Medulla oblongata (tissue), 1 donor: ENCODE measurements at regions not wholly inside any gene's neighbourhood (a gene's known extent, or its start where the extent isn't known, plus 50 kb on each side); places are given as distances from the start of the nearest gene placed in this dataset.

Experiments
- DNase-seq: peaks from one replicate; pipeline ENCODE4 v3.0.0-alpha.2; 2015; ENCODE audit errors: extremely low spot score

GRCh38 chr2:184199274-184199673, 399.1 kb upstream of the ZNF804A start:
- DNase-seq: no peak

GRCh38 chr2:184201246-184201645, 397.1 kb upstream of the ZNF804A start:
- no peak for DNase-seq

GRCh38 chr2:184203661-184204060, 394.7 kb upstream of the ZNF804A start:
- no peak for DNase-seq

DNA sequence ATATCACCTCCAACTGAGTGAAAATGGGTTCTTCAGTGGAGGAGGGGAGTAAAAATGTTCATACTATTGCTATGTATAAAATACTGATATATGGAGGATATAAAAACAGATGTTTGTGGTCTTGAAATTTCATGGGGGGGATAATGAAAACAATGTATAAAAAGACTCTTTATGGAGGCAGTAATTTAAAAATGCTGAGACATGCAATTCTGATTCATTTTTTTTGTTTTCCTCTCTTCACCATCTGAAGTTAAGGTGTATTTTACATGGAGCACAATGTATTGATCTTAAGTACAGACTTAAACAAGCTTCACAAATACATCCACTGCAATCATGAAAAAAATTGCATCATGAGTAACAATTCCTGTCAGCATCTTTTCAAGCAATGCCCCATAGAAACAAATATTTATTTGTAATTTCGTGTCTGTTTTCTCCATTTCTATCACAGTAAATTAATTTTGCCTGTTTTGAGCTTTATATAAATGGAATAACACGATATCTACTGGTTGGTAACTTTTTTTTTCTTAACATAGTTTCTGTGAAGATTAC, 393.2 kb upstream of the ZNF804A start:
- DNase-seq: no peak

DNA sequence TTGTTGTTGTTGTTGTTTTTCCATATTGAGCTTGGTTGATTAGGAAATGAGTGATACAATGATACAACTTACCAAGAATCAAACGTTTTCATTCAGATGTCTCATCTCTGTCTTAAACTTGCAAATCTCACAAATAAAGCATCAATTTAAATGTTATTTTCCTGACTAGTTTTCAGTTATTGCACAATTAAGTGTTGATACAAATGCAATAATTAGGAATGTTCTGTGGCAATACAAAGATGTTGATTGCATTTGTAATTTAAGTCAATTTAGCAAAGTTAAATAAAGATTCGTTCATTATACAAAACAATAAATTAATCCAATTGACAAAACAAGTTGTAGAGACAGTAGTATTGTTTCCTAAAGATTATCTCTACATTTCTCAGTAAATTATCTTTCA, 392.3 kb upstream of the ZNF804A start:
- DNase-seq: no peak

DNA sequence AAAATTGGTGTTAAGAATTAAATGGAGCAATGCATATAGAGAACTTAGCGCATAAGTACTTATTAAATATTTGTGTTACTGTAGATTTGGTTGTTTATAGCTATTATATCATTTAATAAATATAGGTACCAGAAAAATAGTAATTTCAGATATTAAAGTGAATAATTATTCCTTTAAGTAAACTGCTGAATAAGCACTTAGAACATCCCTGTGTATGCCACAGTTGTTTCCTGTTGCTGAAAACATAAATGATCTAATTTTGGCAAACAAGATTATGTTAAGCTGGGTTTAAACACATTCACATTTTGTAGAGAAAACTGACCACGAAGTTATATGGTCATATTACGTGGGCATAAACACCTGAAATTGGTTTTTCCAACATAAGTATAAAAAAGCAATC, 388.0 kb upstream of the ZNF804A start:
- DNase-seq: no peak

DNA sequence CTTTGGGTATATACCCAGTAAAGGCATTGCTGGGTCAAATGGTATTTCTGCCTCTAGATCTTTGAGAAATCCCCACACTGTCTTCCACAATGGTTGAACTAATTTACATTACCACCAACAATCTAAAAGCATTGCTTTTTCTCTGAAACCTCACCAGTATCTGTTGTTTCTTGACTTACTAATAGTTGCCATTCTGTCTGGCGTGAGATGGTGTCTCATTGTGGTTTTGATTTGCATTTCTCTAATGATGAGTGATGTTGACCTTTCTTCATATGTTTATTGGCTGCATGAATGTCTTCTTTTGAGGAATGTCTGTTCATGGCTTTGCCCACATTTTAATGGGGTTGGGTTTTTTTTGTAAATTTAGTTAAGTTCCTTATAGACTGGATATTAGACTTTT, 382.6 kb upstream of the ZNF804A start:
- DNase-seq: no peak

- no peak for DNase-seq
Measured at GRCh38 chr2:184256611-184257010, 341.7 kb upstream of the ZNF804A start.

GRCh38 chr2:184261331-184261730, 337.0 kb upstream of the ZNF804A start:
- no peak for DNase-seq

DNA sequence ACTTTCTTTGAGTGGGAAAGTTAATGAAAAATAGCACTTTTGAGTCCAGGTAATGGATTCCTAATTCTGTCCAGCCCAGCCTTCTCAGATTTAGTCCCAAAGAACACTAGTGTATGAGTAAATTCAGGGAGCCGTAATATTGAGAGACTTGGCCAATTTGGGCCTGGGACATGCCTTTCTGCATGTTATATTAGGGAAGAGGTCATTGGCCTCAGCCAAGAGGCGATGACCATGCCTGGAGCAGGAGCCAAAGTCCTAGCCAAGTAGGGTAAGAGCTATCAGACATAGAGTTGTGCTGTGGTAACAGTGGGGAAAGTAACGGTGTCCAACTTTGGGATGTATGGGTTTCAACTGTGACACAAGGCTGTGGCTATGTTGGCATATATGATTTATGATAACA, 336.5 kb upstream of the ZNF804A start:
- DNase-seq: no peak

GRCh38 chr2:184268900-184269477, 329.3 kb upstream of the ZNF804A start:
- no peak for DNase-seq

DNA sequence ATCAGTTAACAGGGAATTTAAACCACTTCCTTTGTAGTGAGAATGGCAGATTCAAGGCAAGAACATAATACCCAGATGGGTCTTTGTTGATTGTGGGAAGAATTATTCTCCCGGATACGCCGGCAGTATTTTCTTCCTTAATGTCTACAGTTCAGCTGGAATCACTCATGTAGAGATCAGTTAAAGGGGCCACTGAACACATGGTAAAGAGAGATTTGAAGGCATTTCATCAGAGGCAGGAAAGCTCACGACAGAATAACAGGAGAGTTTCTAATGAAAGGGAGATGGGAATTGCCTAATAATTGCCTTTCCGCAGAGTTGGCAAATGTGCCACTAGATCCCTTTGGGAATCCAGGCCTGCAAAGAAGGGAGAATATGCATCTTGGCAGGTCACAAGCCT, 327.7 kb upstream of the ZNF804A start:
- DNase-seq: no peak

DNA sequence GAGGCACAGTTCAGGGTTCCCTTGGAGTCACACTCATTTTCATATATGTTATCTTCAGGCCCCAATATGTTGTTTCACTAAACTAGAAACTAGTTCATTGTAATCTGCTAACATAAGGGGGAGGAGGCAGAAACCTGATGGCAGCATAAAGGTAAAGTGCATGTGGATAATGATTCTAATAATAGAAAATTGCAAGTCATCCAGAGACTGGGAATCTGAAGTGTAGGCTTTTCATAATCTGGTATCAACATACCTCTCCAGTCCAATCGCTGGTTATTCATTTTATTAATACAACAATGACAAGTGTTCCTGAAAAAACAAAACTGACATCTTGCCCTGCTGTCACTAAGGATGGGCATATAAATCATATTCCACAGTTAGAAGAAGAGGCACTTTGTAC, 326.3 kb upstream of the ZNF804A start:
- no peak for DNase-seq

GRCh38 chr2:184294831-184295230, 303.5 kb upstream of the ZNF804A start:
- DNase-seq: no peak

GRCh38 chr2:184297085-184297484, 301.2 kb upstream of the ZNF804A start:
- no peak for DNase-seq

DNA sequence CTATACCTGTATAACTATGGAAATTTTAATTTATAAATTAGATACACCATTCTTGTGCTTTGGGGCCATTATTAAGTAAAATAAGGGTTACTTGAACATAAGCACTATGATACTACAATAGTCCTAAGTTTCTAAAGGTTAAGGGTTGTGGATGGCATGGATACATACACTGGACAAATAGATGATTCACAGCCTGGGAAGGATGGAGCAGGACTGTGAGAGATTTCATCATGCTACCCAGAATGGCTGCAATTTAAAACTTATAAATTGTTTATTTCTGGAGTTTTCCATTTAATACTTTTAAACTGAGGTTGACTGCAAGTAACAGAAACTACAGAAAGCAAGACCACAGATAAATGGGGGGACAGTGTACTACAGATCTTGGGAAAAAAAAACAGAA, 295.8 kb upstream of the ZNF804A start:
- no peak for DNase-seq

GRCh38 chr2:184304006-184304405, 294.3 kb upstream of the ZNF804A start:
- DNase-seq: no peak

DNA sequence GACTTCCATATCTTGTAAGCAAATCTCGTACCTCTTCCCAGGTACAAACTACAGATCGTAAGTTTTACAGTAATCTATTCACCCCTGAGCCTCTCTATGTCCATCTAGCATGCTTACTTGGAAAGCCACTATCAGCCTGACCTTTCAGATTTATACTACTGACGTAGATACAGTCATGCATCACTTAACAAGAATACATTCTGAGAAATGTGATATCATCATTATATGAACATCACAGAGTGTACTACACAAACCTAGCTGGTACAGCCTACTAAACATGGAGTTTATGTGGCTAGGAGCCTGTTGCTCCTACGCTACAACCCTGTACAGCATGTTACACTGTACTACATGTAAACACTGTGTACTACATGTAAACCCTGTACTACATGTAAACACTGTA, 293.2 kb upstream of the ZNF804A start:
- no peak for DNase-seq

DNA sequence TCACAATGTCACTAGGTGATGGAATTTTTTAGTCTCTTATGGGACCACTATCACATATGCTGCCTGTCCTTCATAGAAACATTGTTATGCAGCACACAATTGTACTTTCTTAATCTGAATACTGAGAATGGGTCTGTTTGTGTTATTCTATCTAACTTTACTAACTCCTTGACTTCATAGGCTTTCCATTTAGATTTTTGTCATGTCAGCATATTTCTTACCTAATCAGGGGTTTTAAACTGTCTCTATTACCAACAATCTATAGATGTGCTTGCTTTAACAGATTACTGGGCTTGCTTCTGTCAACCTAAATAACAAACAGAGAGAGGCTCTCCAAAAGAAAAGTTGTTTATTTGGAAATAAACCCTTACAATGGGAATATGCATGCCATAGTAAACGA, 289.6 kb upstream of the ZNF804A start:
- DNase-seq: no peak

DNA sequence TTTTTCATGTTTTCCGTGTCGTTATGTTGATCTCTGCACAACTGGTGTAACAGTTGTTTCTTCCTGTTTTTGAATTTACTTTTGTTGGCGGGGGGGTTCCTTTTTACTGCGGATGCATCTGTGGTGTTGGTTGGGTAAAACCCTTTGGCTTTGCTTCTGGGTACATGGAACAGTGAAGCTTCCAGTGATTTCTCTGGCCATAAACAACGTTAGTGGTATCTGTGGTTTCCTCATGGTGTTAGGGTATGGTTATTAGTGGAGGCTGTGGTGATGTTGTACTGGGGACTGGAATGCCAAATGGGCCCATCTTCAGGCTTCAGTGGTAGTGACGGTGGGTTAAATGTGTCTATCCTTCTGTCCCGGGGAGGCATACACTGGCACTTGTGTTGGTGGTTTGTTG, 285.4 kb upstream of the ZNF804A start:
- DNase-seq: no peak

DNA sequence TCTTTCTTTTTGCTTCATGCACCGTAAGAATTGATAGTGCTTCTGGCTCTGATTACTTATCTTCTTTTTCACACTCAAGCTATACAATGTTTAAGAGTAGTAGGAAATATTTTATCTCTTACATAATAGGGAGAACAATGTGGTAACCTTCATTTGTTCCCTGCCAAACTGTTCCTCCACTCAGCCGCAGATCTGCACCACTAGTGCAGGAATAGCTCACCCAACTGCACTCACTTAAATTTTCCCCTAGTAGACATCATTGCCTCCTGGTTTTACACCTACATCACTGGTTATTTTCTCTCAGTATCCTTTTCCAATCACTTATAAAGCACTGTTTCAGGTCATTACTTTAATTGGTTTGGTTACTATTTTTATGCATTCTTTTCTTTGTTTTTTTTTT, 283.5 kb upstream of the ZNF804A start:
- DNase-seq: no peak

DNA sequence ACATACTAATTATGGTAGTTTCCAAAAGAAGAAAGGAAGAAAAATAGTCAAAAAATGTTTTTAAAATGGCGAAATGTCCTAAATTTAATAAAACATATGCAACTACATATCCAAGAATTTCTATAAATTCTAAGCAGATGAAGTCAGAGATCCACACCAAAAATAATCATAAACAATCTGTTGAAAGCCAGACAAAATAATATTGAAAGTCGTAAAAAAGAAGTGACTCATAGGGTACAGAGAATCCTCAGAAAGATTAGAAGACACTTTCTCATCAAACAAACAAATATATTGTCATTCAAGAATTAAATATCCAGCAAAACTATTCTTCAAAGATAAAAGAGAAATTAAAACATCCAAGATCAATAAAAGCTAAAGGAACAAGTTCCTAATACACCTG, 281.4 kb upstream of the ZNF804A start:
- DNase-seq: no peak

- no peak for DNase-seq
Measured at GRCh38 chr2:184322615-184323014, 275.7 kb upstream of the ZNF804A start.

DNA sequence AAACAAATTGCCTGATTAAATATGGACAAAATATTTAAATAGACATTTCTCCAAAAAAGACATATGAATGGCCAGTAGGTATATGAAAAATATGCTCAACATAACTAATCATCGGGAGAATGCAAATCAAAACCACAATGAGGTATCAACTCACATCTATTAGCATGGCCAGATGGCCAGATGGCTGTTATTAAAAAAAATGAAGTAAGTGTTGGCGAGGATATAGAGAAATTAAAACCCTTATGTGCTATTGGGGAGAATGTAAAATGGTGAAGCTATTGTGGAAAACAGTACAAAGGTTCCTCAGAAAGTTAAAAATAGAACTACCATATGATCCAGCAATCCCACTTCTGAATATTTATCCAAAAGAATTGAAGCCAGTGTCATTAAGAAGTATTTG, 272.3 kb upstream of the ZNF804A start:
- no peak for DNase-seq
